DOHH2 (cell line): ENCODE measurements at regions not wholly inside any gene's neighbourhood (a gene's known extent, or its start where the extent isn't known, plus 50 kb on each side); places are given as distances from the start of the nearest gene placed in this dataset.

Source experiments
- H3F3A ChIP-seq: fragments of 200-600 bp; sonication (generic), shearing (Covaris generic); 2 replicates; pipeline ENCODE4 v1.6.0; 2016; ENCODE audit warnings: antibody characterized with exemption, mild to moderate bottlenecking; ENCODE audit not compliant: control insufficient read depth, insufficient read depth
- H3K27ac ChIP-seq: fragments of 200-600 bp; sonication (generic); 2 replicates; pipeline ENCODE4 v1.5.1; 2014; ENCODE audit warnings: low read depth, mild to moderate bottlenecking, low read length, moderate library complexity
- H3K27me3 ChIP-seq: fragments of 200-600 bp; sonication (generic); 2 replicates; pipeline ENCODE4 v1.6.1; 2014; ENCODE audit warnings: mild to moderate bottlenecking, low read length, mixed read lengths; ENCODE audit not compliant: control insufficient read depth
- H3K36me3 ChIP-seq: fragments of 200-600 bp; sonication (generic); 2 replicates; pipeline ENCODE4 v1.6.1; 2014; ENCODE audit warnings: mild to moderate bottlenecking, low read length, moderate library complexity, mixed read lengths; ENCODE audit not compliant: control insufficient read depth
- H3K4me1 ChIP-seq: fragments of 200-600 bp; sonication (generic); 2 replicates; pipeline ENCODE4 v1.6.1; 2014; ENCODE audit warnings: mild to moderate bottlenecking, low read length, mixed read lengths; ENCODE audit not compliant: control insufficient read depth
- H3K4me2 ChIP-seq: fragments of 200-600 bp; sonication (generic); 2 replicates; pipeline ENCODE4 v1.6.0; 2014; ENCODE audit warnings: mild to moderate bottlenecking, low read length, moderate library complexity
- H3K4me3 ChIP-seq: fragments of 200-600 bp; sonication (generic); 2 replicates; pipeline ENCODE4 v1.5.1; 2014; ENCODE audit warnings: mild to moderate bottlenecking, low read length, mixed read lengths
- H3K79me2 ChIP-seq: fragments of 200-600 bp; sonication (generic); 2 replicates; pipeline ENCODE4 v1.6.1; 2014; ENCODE audit warnings: mild to moderate bottlenecking, low read length, mixed read lengths; ENCODE audit not compliant: control insufficient read depth
- H3K9me2 ChIP-seq: fragments of 200-600 bp; sonication (generic); replicated peaks from 2 replicates; pipeline ENCODE4 v1.6.1; 2014; ENCODE audit warnings: mild to moderate bottlenecking, low read length, mixed read lengths; ENCODE audit not compliant: control insufficient read depth
- H3K9me3 ChIP-seq: fragments of 200-600 bp; sonication (generic); 2 replicates; pipeline ENCODE4 v1.6.1; 2014; ENCODE audit warnings: antibody characterized with exemption, low read length, mixed read lengths; ENCODE audit not compliant: control insufficient read depth, insufficient read depth
- H4K20me1 ChIP-seq: fragments of 200-600 bp; sonication (generic); 2 replicates; pipeline ENCODE4 v1.6.0; 2014; ENCODE audit warnings: low read depth, mild to moderate bottlenecking, antibody characterized with exemption, low read length, moderate library complexity; ENCODE audit not compliant: control insufficient read depth, insufficient read depth
- EZH2phosphoT487 ChIP-seq: fragments of 200-600 bp; sonication (generic); IDR thresholded peaks from 2 replicates; pipeline ENCODE4 v1.6.1; 2017; ENCODE audit warnings: borderline replicate concordance, mild to moderate bottlenecking, antibody characterized with exemption, low read length, moderate library complexity, mixed read lengths
- TF ChIP-seq, protein P1 (sequence below): fragments of 200-600 bp; sonication (generic); IDR thresholded peaks from one replicate; pipeline ENCODE4 v1.5.1; 2014; ENCODE audit warnings: antibody characterized with exemption, mild to moderate bottlenecking, low read depth, low read length; ENCODE audit not compliant: poor library complexity, severe bottlenecking

DNA sequence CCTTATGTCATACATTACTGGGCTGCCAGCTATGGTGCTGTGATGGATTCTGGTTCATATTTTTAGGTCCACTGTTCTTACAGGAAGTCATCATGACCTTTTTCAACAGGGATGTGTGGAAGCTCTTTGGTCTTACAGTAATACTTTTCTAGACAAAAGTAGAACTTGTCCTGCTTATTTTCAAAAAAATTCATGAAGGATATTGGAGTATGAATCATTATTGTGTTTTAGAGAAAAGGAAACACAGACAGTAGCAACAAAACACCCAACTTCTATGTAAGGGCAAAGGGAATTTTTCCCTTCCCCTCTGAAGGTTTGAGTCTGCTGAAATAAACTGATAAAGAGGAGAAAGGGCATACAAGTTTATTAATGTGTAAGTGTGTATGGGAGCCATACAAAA, 54.7 kb upstream of the FAM9C start:
- Histone ChIP-seq H3K9me2 (no peaks in the 10 kb centered on the region), H3K4me1 (peaks cover 11% of the 10 kb centered on the region), H3K27ac (no peak overlapping the region), H3K79me2 (no peaks in the 10 kb centered on the region), H3K9me3 (no peaks in the 10 kb centered on the region; the same call in 1 of the 2 replicates), H3K27me3 (no peaks in the 10 kb centered on the region), H4K20me1 (no peaks in the 10 kb centered on the region), H3K4me2 (no peak overlapping the region), H3K4me3 (no peak overlapping the region), H3F3A (0 out of 2 replicates have a peak, but pooled peaks cover 2% of the 10 kb centered on the region), H3K36me3 (no peaks in the 10 kb centered on the region)
- TF ChIP-seq, protein P1, sequence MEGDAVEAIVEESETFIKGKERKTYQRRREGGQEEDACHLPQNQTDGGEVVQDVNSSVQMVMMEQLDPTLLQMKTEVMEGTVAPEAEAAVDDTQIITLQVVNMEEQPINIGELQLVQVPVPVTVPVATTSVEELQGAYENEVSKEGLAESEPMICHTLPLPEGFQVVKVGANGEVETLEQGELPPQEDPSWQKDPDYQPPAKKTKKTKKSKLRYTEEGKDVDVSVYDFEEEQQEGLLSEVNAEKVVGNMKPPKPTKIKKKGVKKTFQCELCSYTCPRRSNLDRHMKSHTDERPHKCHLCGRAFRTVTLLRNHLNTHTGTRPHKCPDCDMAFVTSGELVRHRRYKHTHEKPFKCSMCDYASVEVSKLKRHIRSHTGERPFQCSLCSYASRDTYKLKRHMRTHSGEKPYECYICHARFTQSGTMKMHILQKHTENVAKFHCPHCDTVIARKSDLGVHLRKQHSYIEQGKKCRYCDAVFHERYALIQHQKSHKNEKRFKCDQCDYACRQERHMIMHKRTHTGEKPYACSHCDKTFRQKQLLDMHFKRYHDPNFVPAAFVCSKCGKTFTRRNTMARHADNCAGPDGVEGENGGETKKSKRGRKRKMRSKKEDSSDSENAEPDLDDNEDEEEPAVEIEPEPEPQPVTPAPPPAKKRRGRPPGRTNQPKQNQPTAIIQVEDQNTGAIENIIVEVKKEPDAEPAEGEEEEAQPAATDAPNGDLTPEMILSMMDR = no peak
- no peak for TF ChIP-seq EZH2phosphoT487

DNA sequence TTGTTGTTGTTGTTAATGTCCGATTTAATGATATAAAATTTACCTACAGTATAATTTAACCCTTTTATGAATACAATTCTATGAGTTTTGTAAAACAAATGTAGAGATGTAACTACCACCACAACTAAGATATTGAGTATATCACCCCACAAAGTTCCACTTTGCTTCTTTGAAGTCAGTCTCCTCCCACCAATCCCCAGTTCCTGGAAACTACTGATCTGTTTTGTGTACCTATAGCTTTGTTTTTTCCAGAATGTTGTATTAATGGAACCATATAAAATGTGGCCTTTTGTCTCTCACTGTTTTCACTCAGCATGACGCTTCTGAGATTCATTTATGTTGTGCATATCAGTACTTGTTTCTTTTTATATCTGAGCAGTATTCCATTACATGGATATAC, 52.3 kb upstream of the FAM9C start:
- Histone ChIP-seq H3K9me2 (no peaks in the 10 kb centered on the region), H3K36me3 (no peaks in the 10 kb centered on the region), H4K20me1 (no peaks in the 10 kb centered on the region), H3F3A (0 out of 2 replicates have a peak, but pooled peaks cover 2% of the 10 kb centered on the region), H3K4me3 (no peak overlapping the region), H3K4me2 (no peak overlapping the region), H3K27me3 (no peaks in the 10 kb centered on the region), H3K4me1 (peaks cover 35% of the 10 kb centered on the region), H3K9me3 (no peaks in the 10 kb centered on the region; the same call in 1 of the 2 replicates), H3K27ac (no peak overlapping the region), H3K79me2 (no peaks in the 10 kb centered on the region)
- TF ChIP-seq EZH2phosphoT487 = no peak
- TF ChIP-seq, protein P1 = no peak

DNA sequence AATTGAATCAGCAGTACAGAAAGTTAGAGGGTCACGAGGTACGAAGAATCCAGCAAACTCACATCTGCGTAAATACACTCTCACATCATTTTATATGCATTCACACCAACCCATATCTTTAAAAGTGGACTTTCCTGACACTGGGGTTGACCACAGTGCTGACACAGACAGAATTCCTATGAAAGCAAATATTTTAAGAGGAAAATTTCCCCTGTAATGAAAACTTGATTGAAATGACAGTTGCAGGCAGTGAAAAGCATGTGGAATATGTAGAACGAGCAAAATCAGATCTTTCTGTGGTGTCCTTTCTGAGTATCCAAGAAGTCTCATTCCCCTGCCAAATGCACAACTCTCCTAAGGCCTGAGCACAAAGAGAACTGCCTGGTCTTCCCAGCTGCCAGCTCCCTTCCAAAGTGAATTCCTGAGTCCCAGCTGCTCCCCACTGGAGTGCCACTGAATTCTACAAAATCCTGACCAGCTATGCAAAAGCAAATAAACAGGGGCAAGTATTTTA, 50.5 kb upstream of the FAM9C start:
- no peak overlapping the region for H3K4me3 ChIP-seq
- H3F3A ChIP-seq = peaks cover 8% of the 10 kb centered on the region
- H3K27me3 ChIP-seq = no peaks in the 10 kb centered on the region
- H4K20me1 ChIP-seq = no peaks in the 10 kb centered on the region
- H3K27ac ChIP-seq = no peak overlapping the region
- no peaks in the 10 kb centered on the region for H3K36me3 ChIP-seq
- H3K9me2 ChIP-seq = no peaks in the 10 kb centered on the region
- H3K4me1 ChIP-seq = peaks cover 53% of the 10 kb centered on the region
- TF ChIP-seq EZH2phosphoT487 = no peak
- TF ChIP-seq, protein P1 = no peak
- no peaks in the 10 kb centered on the region; the same call in 1 of the 2 replicates for H3K9me3 ChIP-seq
- no peak overlapping the region for H3K4me2 ChIP-seq
- H3K79me2 ChIP-seq = no peaks in the 10 kb centered on the region
